Posterior cingulate gyrus (tissue), 11 donors: ENCODE measurements at regions not wholly inside any gene's neighbourhood (a gene's known extent, or its start where the extent isn't known, plus 50 kb on each side); places are given as distances from the start of the nearest gene placed in this dataset.

Experiments
- DNase-seq, 10 donors: peaks; one replicate each; pipeline versions ENCODE4 v3.0.0 to v3.0.0-alpha.2; 2020 to 2021; ENCODE audit warnings: mixed read lengths in 3 of 10
- intact Hi-C: fragments of 100-400 bp; cut with DNase I; formaldehyde crosslinking; loops from one replicate; pipeline ENCODE4 v1.15.1; 2023

GRCh38 chr19:31125071-31125470 lies 224.2 kb downstream of the TSHZ3 start:
- intact Hi-C loops = no loop called here

GRCh38 chr19:31121501-31121900 lies 227.7 kb downstream of the TSHZ3 start:
- intact Hi-C loops = no loop called here
- DNase-seq = no peak

More at GRCh38 chr19:31125071-31125470, 224.2 kb downstream of the TSHZ3 start:
- DNase-seq = no peak

GRCh38 chr19:31120952-31121351 lies 228.3 kb downstream of the TSHZ3 start:
- intact Hi-C loops = no loop called here
- no peak for DNase-seq

GRCh38 chr19:31119951-31120690 lies 229.1 kb downstream of the TSHZ3 start:
- intact Hi-C loops = no loop called here
- DNase-seq = no peak

- intact Hi-C loops = no loop called here
- no peak for DNase-seq
Observed at GRCh38 chr19:31118986-31119385, 230.2 kb downstream of the TSHZ3 start.

- intact Hi-C loops = no loop called here
- no peak for DNase-seq
Observed at GRCh38 chr19:31118287-31118955, 230.8 kb downstream of the TSHZ3 start.

GRCh38 chr19:31114585-31114984 lies 234.7 kb downstream of the TSHZ3 start:
- intact Hi-C loops = no loop called here
- no peak for DNase-seq

GRCh38 chr19:31113293-31113692 lies 235.9 kb downstream of the TSHZ3 start:
- no peak for DNase-seq
- intact Hi-C loops = no loop called here

GRCh38 chr19:31112158-31112557 lies 237.1 kb downstream of the TSHZ3 start:
- no peak for DNase-seq
- intact Hi-C loops = no loop called here

GRCh38 chr19:31111741-31112140 lies 237.5 kb downstream of the TSHZ3 start:
- intact Hi-C loops = no loop called here
- DNase-seq = no peak

GRCh38 chr19:31110336-31110735 lies 238.9 kb downstream of the TSHZ3 start:
- intact Hi-C loops = no loop called here
- DNase-seq = no peak

- DNase-seq = no peak
- intact Hi-C loops = no loop called here
Observed at GRCh38 chr19:31109636-31110035, 239.6 kb downstream of the TSHZ3 start.

- no peak for DNase-seq
- intact Hi-C loops = no loop called here
Observed at GRCh38 chr19:31107096-31107495, 242.1 kb downstream of the TSHZ3 start.

GRCh38 chr19:31105761-31106160 lies 243.5 kb downstream of the TSHZ3 start:
- intact Hi-C loops = no loop called here
- DNase-seq = no peak

GRCh38 chr19:31104451-31104850 lies 244.8 kb downstream of the TSHZ3 start:
- DNase-seq = no peak

GRCh38 chr19:31103228-31103627 lies 246.0 kb downstream of the TSHZ3 start:
- no peak for DNase-seq
- intact Hi-C loops = no loop called here

More at GRCh38 chr19:31104451-31104850, 244.8 kb downstream of the TSHZ3 start:
- intact Hi-C loops = no loop called here

GRCh38 chr19:31102674-31103073 lies 246.6 kb downstream of the TSHZ3 start:
- intact Hi-C loops = no loop called here
- no peak for DNase-seq

GRCh38 chr19:31100981-31101380 lies 248.3 kb downstream of the TSHZ3 start:
- intact Hi-C loops = no loop called here
- DNase-seq = no peak

GRCh38 chr19:31100206-31100590 lies 249.0 kb downstream of the TSHZ3 start:
- no peak for DNase-seq
- intact Hi-C loops = no loop called here

GRCh38 chr19:31099515-31100205 lies 249.6 kb downstream of the TSHZ3 start:
- intact Hi-C loops = no loop called here
- no peak for DNase-seq

GRCh38 chr19:31098836-31099235 lies 250.4 kb downstream of the TSHZ3 start:
- intact Hi-C loops = no loop called here

More at GRCh38 chr19:31098836-31099235, 250.4 kb downstream of the TSHZ3 start:
- no peak for DNase-seq
